GM20000 (cell line): ENCODE measurements at regions not wholly inside any gene's neighbourhood (a gene's known extent, or its start where the extent isn't known, plus 50 kb on each side); places are given as distances from the start of the nearest gene placed in this dataset.

ENCODE experiments used
- DNase-seq: peaks from one replicate; pipeline ENCODE4 v3.0.0; 2012; ENCODE audit warnings: low spot score
- TF ChIP-seq, protein P1 (sequence below): IDR thresholded peaks from 2 replicates; pipeline ENCODE4 v1.5.1; 2012; ENCODE audit warnings: mild to moderate bottlenecking, control low read depth; ENCODE audit errors: extremely low read depth, missing control alignments

DNA sequence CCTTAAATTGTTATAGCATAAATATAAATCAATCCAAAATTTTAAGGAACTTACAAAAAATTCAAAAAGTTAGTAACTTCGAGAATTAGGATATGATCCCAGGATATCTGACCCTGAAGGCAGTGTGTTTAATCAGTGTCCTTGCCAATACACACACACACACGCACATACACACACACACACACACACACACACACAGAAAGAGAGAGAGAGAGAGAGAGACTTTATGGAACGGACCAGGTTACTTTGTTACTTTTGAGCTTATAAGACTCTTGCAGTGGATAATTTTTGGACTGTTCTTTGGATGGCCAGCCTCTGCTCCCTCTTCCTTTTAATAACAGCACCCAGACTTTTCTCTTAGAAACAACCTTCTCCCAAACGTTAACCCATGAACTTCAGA lies 322.9 kb downstream of the NFIB start:
- TF ChIP-seq, protein P1, sequence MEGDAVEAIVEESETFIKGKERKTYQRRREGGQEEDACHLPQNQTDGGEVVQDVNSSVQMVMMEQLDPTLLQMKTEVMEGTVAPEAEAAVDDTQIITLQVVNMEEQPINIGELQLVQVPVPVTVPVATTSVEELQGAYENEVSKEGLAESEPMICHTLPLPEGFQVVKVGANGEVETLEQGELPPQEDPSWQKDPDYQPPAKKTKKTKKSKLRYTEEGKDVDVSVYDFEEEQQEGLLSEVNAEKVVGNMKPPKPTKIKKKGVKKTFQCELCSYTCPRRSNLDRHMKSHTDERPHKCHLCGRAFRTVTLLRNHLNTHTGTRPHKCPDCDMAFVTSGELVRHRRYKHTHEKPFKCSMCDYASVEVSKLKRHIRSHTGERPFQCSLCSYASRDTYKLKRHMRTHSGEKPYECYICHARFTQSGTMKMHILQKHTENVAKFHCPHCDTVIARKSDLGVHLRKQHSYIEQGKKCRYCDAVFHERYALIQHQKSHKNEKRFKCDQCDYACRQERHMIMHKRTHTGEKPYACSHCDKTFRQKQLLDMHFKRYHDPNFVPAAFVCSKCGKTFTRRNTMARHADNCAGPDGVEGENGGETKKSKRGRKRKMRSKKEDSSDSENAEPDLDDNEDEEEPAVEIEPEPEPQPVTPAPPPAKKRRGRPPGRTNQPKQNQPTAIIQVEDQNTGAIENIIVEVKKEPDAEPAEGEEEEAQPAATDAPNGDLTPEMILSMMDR, result no peak
- DNase-seq, result no peak

DNA sequence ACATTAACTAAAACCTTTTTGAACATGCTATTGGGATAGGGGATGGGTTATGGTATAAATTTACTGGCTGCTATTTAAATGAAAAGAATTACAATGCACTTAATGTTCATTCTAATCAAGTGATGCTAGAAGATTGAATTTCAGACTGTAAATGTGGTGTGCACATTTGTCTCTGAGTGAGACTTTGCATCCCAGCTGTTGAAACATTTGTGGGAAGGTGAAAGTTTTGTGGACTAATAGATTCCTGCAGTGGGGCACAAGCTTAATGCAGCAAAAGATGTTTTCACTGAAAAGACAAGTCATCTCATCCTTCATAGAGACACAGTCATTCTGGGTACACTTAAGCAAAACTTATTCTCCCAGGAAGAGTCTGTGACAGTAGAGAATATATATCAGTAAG lies 323.6 kb downstream of the NFIB start:
- no peak for DNase-seq
- TF ChIP-seq, protein P1, result no peak

DNA sequence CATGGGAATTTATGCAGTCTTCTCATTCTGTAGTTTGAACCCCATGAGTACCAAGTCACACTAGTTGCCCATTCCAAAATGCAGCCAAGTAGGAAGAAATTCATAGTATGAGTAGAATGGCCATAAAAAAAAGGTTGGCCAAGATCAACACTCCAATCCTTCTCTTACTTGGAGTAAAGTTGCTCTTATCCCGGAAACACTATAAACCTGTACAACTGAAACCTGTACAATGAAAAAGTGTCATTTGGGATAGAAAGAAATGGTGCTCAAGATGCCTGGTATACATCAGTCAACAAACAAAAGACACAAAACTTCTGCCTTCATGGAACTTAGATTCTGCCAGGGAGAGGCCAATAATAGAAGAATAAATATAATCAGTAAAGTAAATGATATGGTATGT lies 325.0 kb downstream of the NFIB start:
- TF ChIP-seq, protein P1, result no peak
- DNase-seq, result no peak

DNA sequence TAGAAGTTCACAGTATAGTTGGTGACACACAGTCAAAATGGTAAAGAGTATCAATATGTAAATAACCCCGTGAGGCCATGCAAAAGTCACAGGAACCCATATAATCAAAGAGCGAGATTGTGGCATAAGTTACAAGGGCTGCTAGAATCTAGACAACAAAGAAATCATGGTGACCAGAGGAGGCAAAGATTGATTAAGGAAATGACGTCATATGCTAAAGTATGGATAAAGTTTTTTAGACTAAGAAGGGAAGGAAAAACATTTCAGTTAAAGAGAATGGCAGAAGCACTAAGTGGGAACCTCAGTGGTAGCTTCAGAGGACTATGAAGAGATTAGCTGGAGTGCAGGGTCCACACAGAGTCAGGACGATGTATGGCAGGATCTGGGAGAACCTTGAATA lies 330.3 kb downstream of the NFIB start:
- no peak for DNase-seq
- TF ChIP-seq, protein P1, result no peak

DNA sequence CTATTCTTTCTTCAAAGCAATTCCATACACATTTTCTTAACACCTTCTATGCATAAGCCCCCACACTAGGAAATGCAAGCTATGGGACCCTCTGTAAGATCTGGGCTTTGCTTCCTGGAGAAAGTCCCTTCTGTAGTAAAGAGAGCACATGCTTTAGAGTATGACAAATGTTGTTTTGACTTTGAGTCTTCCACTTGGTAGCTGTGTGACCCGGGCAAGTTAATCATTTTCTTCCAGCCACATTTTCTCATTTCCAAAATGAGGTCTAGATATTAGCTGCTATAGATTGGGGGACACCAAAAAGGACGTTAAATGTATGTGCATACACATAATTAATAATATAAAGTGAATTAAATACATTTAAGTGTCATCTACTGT lies 334.0 kb downstream of the NFIB start:
- no peak for DNase-seq

DNA sequence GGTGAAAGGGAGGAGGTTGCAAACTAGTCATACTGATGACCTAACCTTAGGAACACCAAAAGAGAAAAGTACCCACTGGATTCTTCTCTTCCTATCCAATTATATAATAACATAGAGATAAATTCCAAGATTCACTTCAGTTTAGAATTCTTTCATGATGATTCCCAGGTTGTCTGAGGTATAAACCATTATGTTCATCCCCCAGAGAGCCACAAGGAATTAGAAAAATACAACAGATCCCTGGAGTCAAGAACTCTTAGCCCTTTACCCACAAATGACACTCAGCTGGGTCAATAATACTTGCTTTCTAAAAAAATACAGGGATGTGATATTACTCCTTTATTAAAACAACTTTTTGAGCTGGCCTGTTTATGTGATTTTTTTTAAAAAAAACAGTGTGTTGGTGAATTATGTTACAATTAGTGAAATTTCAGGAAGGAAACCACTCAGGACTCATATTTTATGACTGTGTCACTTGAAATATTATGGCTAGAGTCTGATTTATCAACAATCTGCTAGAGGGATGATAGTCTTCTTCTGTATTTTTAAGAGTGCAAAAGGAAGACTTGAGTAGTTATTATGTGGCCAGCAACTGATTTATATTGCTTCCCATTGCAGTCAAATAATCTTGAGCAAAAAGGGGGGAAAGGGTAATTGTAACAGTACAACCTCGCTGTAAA lies 338.2 kb downstream of the NFIB start:
- no peak for DNase-seq

More for the DNA sequence above, 334.0 kb downstream of the NFIB start:
- TF ChIP-seq, protein P1, result no peak

DNA sequence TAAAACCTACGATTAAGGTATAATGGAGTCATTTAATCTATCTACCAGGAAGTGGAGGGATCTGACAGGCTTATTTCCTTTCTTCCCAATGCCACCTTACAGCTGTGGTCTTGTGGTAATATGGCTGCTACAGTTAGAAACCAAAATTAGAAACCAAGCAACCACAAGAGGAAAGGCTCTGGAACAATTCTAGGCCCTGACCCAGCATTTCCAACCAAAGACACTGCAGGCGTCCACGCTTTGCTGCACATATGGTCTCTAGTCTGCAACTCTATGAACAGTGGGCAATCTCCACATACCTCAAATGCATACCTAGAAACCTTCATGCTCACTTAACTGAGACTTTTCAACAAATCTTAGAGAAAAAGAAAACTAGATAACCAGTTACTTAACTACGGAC lies 339.1 kb downstream of the NFIB start:
- TF ChIP-seq, protein P1, result no peak
- no peak for DNase-seq

More for the DNA sequence above, 338.2 kb downstream of the NFIB start:
- TF ChIP-seq, protein P1, result no peak
